HG02571 (cell line): ENCODE measurements at regions not wholly inside any gene's neighbourhood (a gene's known extent, or its start where the extent isn't known, plus 50 kb on each side); places are given as distances from the start of the nearest gene placed in this dataset.

ENCODE experiments used
- ATAC-seq: cut with Tn5 transposase; IDR thresholded peaks from one replicate; pipeline ENCODE4 v1.9.1; 2021; ENCODE audit warnings: mild to moderate bottlenecking, moderate library complexity; ENCODE audit not compliant: unreplicated experiment

DNA sequence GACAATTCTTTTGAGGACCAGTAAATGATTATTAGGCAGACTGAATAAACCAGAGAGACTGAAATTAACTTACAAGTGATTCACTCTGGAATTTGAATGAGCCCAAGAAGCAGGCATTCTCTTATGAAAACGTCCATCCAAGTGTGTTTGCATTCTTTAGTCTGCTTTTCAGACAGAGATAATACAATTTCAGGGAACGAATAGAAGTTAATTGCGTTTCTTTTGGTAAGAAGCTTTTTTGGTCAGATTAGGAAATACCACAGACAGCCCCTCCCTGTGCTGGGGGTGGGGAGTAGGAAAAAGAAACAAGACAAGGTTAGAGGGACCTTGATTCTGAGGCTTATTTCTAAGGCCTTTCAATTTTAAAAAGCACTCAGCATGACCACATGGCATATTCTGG is 874.4 kb downstream of the SUCLG1 start:
- ATAC-seq: no peak

GRCh38 chr2:83582589-83582988 is 876.5 kb downstream of the SUCLG1 start:
- ATAC-seq: no peak

GRCh38 chr2:83579507-83579906 is 879.6 kb downstream of the SUCLG1 start:
- no peak for ATAC-seq

- ATAC-seq: no peak
These were observed 880.7 kb downstream of the SUCLG1 start for GRCh38 chr2:83578405-83578804.

DNA sequence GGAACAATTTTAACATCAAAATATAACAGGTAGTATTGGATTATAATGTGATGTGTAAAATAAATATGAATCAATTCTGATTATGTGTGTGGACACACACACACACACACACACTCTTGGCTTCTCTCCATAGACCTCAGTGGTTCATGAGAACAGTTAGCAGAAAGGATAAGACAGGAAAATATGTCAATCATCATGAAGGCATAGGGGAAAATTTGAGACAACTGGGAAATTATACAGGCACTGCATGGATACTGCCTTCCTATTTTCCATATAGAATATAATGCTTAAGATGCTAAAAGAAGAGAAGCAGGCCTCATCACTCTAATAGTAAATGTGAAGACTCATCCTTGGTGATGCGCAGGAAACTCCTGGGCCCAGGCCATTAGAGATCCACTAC is 884.5 kb downstream of the SUCLG1 start:
- no peak for ATAC-seq

DNA sequence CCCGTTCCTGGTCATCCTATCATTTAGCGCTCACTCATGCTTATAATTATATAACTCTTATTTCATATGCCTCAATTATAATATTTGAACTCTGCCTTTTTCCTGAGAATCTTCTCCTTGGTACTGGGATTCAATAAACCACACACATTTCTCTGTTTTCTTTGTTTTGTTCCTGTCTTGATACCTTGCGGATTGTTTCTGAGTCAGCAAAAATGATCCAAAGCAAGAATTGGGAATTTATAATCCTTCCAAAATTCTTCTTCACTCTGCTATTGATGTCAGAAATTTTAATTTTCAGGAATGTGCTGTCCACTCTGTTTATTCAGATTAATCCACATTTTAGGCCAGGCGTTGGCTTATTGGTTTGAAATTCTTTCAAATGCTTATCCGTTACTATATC is 886.0 kb downstream of the SUCLG1 start:
- no peak for ATAC-seq

DNA sequence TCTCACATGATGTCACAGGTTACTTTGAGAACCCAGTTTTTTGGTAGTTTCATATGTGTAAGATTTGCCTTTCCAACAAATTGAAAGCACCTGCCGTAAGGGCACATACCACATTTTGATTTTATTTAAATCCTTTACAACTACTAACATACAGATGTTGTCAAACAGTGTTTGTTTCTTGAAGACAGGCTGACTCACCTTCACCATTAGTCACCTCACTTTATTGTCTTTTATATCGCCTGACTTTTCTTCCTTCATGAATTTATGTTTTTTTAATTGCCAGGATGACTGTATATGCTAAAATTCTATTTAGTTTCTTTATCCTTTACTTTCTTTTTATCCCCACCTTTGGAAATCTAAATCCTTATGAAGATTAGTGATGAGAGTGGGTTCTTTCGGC is 886.7 kb downstream of the SUCLG1 start:
- ATAC-seq: no peak

DNA sequence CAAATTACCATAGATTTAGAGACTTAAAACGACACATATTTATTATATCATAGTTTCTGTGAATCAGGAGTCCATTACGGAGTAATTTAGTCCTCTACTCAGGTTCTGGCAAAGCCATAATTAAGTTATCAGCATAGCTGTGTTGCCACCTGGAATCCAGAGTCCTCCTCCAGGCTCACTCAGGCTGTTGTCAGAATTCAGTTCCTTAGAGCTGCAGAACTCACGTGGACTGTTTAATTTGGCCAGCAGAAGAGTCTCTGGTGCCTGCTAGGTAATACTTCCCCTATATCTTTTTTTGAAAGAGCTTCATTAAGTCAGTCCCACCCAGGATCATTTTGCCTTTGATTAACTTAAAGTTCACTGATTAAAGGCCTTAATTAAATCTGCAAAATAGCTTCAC is 891.5 kb downstream of the SUCLG1 start:
- ATAC-seq: no peak

DNA sequence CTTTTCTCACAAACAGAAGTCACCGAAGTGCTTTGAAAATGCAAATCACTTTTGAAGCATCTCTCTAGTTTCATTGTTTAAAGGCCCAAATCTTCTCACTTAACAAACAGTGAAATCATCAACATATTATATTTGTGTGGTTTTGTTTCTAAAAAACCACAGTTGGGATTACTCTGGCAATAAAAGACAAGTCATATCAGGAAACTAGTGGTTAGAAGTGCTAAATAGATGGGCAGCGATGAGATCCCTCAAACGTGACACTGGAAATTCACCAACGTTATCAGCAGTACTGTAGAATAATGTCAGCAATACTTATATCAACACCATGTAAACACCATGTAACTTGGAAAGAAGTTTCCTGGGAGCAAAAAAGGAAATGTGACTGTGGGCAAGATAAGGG is 893.5 kb downstream of the SUCLG1 start:
- no peak for ATAC-seq

GRCh38 chr2:83565181-83565580 is 893.9 kb downstream of the SUCLG1 start:
- no peak for ATAC-seq

GRCh38 chr2:83561592-83561991 is 897.5 kb downstream of the SUCLG1 start:
- ATAC-seq: no peak

- ATAC-seq: no peak
These were observed 922.5 kb downstream of the SUCLG1 start for GRCh38 chr2:83536556-83536955.

DNA sequence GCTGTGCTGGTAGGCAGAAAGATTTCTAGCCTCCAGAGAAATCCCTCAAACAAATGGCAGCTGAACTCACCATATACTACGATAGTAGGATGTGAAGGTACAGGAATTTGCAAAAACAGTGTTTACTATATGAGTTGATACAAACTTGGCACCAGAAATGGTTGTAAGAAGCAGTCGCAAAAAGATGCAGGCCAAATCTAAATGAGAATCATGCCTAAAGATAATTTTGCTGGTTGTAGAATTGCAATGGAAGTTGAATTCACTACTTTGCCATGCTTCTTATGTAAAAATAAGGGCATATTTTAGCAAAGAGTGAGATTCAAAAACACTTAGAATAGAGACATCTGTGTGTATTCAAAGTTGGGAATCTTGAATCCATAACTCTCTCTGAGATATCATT is 924.7 kb downstream of the SUCLG1 start:
- no peak for ATAC-seq

DNA sequence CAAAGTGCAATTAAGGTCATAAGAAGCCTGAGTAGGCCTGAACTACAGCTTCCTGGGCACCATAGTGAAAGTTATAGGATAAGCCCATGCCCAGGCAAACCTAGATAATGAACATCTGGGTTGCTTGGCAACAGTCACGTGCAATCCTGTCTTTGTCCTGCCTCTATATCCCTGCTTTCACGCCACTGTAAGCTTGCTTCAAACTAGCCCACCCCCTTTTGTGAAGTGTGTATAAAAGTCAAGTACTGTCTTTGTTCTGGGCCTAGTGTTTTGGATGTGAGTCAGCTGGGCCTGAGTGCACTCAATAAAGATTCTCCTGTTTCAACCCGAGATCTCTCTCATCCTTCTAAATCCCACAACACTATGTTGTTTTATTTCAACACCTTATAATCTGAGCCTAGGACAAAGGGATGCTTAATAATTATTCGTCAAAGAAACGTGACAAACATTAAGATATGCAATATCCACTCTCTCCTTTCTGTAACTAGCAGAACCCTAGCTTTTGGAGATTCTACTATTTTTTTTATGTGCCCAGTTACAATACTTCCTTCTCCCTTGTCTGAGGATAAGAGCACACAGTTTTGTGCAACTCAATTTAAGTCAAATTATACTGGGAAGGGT is 927.8 kb downstream of the SUCLG1 start:
- ATAC-seq: no peak

GRCh38 chr2:83528767-83529166 is 930.3 kb downstream of the SUCLG1 start:
- ATAC-seq: no peak

DNA sequence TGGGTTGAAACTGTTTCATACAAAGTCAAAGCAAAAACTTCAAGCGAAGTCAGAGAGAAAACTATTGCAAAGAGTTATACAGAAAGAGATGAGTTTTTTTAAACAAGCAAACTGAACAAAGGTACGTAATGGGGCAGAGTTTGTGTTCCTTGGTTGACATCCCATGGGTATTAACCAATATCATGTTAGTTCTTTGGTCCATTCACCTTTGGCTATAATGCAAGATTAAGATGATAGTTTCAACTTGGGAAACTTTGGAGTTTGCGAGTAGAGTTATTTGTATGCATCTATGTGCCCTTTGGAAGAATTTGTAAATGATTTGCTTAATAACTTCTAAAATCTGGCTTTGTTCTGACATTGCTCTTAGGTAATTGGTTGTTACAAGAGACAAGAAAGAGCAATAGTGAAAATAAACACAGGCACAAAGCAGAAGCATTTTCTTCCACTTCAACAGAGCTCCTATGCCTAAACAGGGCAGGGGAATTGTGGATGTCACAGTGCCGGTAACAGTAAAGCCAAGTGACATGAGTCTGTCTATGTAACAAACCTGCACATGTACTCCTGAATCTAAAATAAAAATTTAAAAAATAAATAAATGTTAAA is 936.1 kb downstream of the SUCLG1 start:
- ATAC-seq: no peak

- ATAC-seq: no peak
These were observed 941.2 kb downstream of the SUCLG1 start for GRCh38 chr2:83517727-83518368.

DNA sequence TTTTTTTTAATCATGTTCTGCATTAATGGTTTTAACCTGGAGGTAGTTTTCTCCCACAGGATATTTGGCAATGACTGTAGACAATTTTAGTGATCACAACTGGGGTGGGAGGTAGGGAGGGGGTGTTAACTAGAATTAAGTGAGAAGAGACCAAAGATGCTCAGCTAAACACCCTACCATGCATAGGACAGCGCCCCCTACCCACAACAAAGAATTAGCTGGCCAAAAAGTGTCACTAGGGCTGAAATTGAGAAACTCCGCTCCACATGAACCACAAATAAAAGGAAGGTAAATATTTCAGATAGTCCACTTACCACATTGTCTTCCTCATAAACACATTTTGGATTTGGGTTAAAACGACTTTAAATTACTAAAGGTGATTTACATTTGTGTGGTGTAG is 942.6 kb downstream of the SUCLG1 start:
- ATAC-seq: no peak

DNA sequence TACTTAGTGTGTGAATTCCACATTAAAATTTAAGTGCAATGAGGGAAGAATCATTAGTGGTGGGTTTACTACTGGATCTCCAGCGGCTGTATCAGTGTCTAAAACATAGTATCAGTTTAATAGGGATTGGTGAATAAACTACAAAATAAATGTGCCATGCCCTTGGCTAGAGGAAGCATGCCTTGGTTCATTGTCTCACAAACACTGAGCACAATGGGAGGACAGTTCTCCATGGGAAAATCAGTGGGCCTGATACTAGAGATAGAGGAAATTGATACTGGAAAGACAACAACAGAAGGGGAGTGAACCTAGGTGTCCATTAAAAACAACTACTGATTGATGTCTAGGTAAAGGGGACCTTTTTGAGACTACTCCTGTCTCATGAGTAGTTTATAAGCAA is 971.6 kb downstream of the SUCLG1 start:
- ATAC-seq: no peak

DNA sequence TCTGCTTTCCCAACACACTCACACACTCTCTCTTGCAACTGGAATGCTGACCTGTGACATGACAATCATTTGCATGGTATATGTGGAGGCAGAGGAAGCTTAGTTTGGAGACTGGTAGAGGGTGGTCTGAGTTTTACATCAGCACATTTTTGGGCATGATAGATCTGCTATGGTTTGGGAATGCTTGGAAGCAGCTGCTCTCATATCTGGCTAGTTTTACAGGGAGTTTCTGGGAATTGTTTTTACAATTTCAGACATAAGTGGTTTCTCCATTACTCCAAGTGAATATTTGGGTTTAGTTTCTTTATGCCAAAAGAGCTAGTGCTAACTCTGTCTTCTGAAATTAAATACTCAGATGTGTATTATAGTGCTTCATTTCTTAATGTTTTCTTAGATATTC is 977.6 kb downstream of the SUCLG1 start:
- ATAC-seq: no peak

- no peak for ATAC-seq
These were observed 981.0 kb downstream of the SUCLG1 start for GRCh38 chr2:83478037-83478436.

DNA sequence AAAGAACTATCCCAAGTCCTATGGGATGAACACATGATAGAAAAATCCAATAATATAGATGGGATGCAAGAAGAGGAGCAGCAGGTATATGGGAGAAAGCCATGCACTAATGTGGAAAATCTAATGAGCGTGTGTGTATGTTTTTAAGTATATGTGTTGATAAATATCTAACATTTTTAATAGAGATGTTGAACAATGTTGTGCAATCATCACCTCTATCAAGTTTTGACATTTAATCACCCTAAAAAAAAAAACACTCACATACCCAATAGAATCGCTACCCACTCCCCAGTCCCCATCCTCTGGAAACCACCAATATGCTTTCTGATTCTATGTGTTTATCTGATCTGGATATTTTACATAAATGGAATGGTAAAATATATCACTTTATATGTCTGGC is 983.7 kb downstream of the SUCLG1 start:
- ATAC-seq: no peak

- no peak for ATAC-seq
These were observed 987.4 kb downstream of the SUCLG1 start for GRCh38 chr2:83471655-83472054.
